Naive thymus-derived CD8-positive, alpha-beta T cell (primary cell): ENCODE measurements at regions not wholly inside any gene's neighbourhood (a gene's known extent, or its start where the extent isn't known, plus 50 kb on each side); places are given as distances from the start of the nearest gene placed in this dataset.

Experiments
- ATAC-seq, 2 donors: fragments of 150-1000 bp; cut with Tn5 transposase in 1 of 2; sonication (Bioruptor Pico), chemical (Tn5 transposase) in 1 of 2; 1 replicate in 1 of 2; 2 replicates in 1 of 2; pipeline ENCODE4 v1.10.0; 2021; ENCODE audit warnings: mild to moderate bottlenecking in 2 of 2, moderate library complexity in 2 of 2
- POLR2A ChIA-PET: fragments of 350-600 bp; sonication (Branson Sonifier 250); formaldehyde crosslinking; loops from one replicate; lab custom pipeline; 2021; ENCODE audit warnings: antibody characterized with exemption; lab: Charles Lee
- DNase-seq, 10 donors: peaks; one replicate each; pipeline versions ENCODE4 v3.0.0 to v3.0.0-alpha.2; 2020 to 2022
- H3K27ac Mint-ChIP-seq, 10 donors: one replicate each; pipeline ENCODE4 v1.8.0; 2020 to 2022; ENCODE audit warnings: mild to moderate bottlenecking in 10 of 10, mixed read lengths in 10 of 10, moderate library complexity in 4 of 10, inconsistent platforms in 1 of 10
- H3K27me3 Mint-ChIP-seq, 5 donors: one replicate each; pipeline ENCODE4 v1.8.0; 2021 to 2022; ENCODE audit warnings: mixed read lengths in 5 of 5
- H3K36me3 Mint-ChIP-seq, 3 donors: one replicate each; pipeline ENCODE4 v1.8.0; 2020 to 2022; ENCODE audit warnings: mixed read lengths in 3 of 3, mild to moderate bottlenecking in 2 of 3, inconsistent platforms in 1 of 3
- H3K4me1 Mint-ChIP-seq, 4 donors: one replicate each; pipeline ENCODE4 v1.8.0; 2021 to 2022; ENCODE audit warnings: mixed read lengths in 4 of 4
- H3K4me3 Mint-ChIP-seq, 10 donors: one replicate each; pipeline ENCODE4 v1.8.0; 2020 to 2022; ENCODE audit warnings: mild to moderate bottlenecking in 10 of 10, mixed read lengths in 10 of 10, moderate library complexity in 6 of 10, inconsistent platforms in 1 of 10
- H3K9me3 Mint-ChIP-seq, 9 donors: one replicate each; pipeline ENCODE4 v1.8.0; 2020 to 2022; ENCODE audit warnings: mixed read lengths in 9 of 9, mild to moderate bottlenecking in 3 of 9, inconsistent platforms in 1 of 9, moderate library complexity in 1 of 9

- H3K4me3 Mint-ChIP-seq = peak overlapping the region in 1 of 10 donors; percentile 27
- POLR2A ChIA-PET = interaction anchor here (1.3 kb wide), 1 partner anchor 11 kb away, joined by 3 read pairs; no protein-coding TSS in a partner anchor
- H3K36me3 Mint-ChIP-seq = no peaks in the 10 kb centered on the region
- ATAC-seq (no peak), DNase-seq (no peak)
- H3K9me3 Mint-ChIP-seq = peaks cover 0 to 9% (median 0%) of the 10 kb centered on the region in 9 donors
- peaks cover 21 to 42% (median 38%) of the 10 kb centered on the region in 4 donors for H3K4me1 Mint-ChIP-seq
- peak overlapping the region in 8 of 10 donors; percentile 13 to 84 (median 38) for H3K27ac Mint-ChIP-seq
- H3K27me3 Mint-ChIP-seq = no peaks in the 10 kb centered on the region
Measured at GRCh38 chr12:66899588-66899987, 220.7 kb upstream of the GRIP1 start.

- Mint-ChIP-seq H3K4me3 (peak overlapping the region in 6 of 10 donors; percentile 51 to 71 (median 60)), H3K36me3 (no peaks in the 10 kb centered on the region)
- POLR2A ChIA-PET = interaction anchor here (1.3 to 2.4 kb wide), 2 partner anchors 10 to 368 kb away, joined by 3 to 9 read pairs; partner anchors contain the start of gene CAND1
Measured at GRCh38 chr12:66900616-66901015, 221.7 kb upstream of the GRIP1 start.

GRCh38 chr12:66901138-66901932, 222.5 kb upstream of the GRIP1 start:
- H3K4me3 Mint-ChIP-seq = peak overlapping the region in 9 of 10 donors; percentile 51 to 74 (median 61)
- DNase-seq = peak in 1 of 10 donors; percentile 12
- H3K36me3 Mint-ChIP-seq = no peaks in the 10 kb centered on the region
- ATAC-seq = peak; percentile 42 to 66
- no peaks in the 10 kb centered on the region for H3K9me3 Mint-ChIP-seq
- H3K27me3 Mint-ChIP-seq = no peaks in the 10 kb centered on the region
- H3K4me1 Mint-ChIP-seq = peaks cover 21 to 42% (median 38%) of the 10 kb centered on the region in 4 donors
- POLR2A ChIA-PET = interaction anchor here (2.4 kb wide), 1 partner anchor 368 kb away, joined by 9 read pairs; the partner anchor contains the start of gene CAND1
- peak overlapping the region; percentile 6 to 84 (median 68) for H3K27ac Mint-ChIP-seq

More at GRCh38 chr12:66900616-66901015, 221.7 kb upstream of the GRIP1 start:
- Mint-ChIP-seq H3K9me3 (peaks cover 0 to under 1% (median 0%) of the 10 kb centered on the region in 9 donors), H3K27me3 (no peaks in the 10 kb centered on the region), H3K4me1 (peaks cover 23 to 42% (median 38%) of the 10 kb centered on the region in 4 donors), H3K27ac (peak overlapping the region in 7 of 10 donors; percentile 26 to 84 (median 60))
- ATAC-seq = no peak
- DNase-seq = no peak

- Mint-ChIP-seq H3K9me3 (no peaks in the 10 kb centered on the region), H3K4me1 (peaks cover 21 to 42% (median 38%) of the 10 kb centered on the region in 4 donors), H3K27ac (peak overlapping the region in 5 of 10 donors; percentile 26 to 84 (median 65)), H3K27me3 (no peaks in the 10 kb centered on the region), H3K4me3 (no peak overlapping the region), H3K36me3 (no peaks in the 10 kb centered on the region)
- DNase-seq = no peak
- POLR2A ChIA-PET = interaction anchor here (2.4 kb wide), 1 partner anchor 367 kb away, joined by 9 read pairs; the partner anchor contains the start of gene CAND1
- no peak for ATAC-seq
Measured at GRCh38 chr12:66902020-66902419, 223.1 kb upstream of the GRIP1 start.

- peak overlapping the region in 5 of 10 donors; percentile 4 to 74 (median 28) for H3K27ac Mint-ChIP-seq
- POLR2A ChIA-PET = no interaction called here
- H3K9me3 Mint-ChIP-seq = no peaks in the 10 kb centered on the region
- H3K4me3 Mint-ChIP-seq = no peak overlapping the region
- H3K27me3 Mint-ChIP-seq = no peaks in the 10 kb centered on the region
- H3K4me1 Mint-ChIP-seq = peaks cover 21 to 38% (median 35%) of the 10 kb centered on the region in 4 donors
- peak in 2 of 10 donors; percentile 29 to 31 for DNase-seq
- ATAC-seq = peak; percentile 65 to 71
- H3K36me3 Mint-ChIP-seq = no peaks in the 10 kb centered on the region
Measured at GRCh38 chr12:66903782-66904396, 225.0 kb upstream of the GRIP1 start.

GRCh38 chr12:66905201-66905600, 226.3 kb upstream of the GRIP1 start:
- POLR2A ChIA-PET = no interaction called here
- DNase-seq (no peak), ATAC-seq (no peak)
- Mint-ChIP-seq H3K27ac (peak overlapping the region in 1 of 10 donors; percentile 42), H3K4me3 (no peak overlapping the region), H3K36me3 (no peaks in the 10 kb centered on the region), H3K9me3 (peaks cover 0 to 2% (median 0%) of the 10 kb centered on the region in 9 donors), H3K4me1 (peaks cover 20 to 33% (median 26%) of the 10 kb centered on the region in 4 donors), H3K27me3 (no peaks in the 10 kb centered on the region)

- peaks cover 0 to 4% (median 4%) of the 10 kb centered on the region in 3 donors for H3K36me3 Mint-ChIP-seq
- peak in 2 of 10 donors; percentile 48 to 57 for DNase-seq
- peaks cover 0 to 6% (median 0%) of the 10 kb centered on the region in 9 donors for H3K9me3 Mint-ChIP-seq
- POLR2A ChIA-PET = interaction anchor here (1.3 to 1.7 kb wide), 3 partner anchors 11 to 358 kb away, joined by 3 to 6 read pairs (median 4); partner anchors contain the start of gene CAND1
- H3K4me3 Mint-ChIP-seq = peak overlapping the region; percentile 42 to 78 (median 70)
- H3K4me1 Mint-ChIP-seq = peaks cover 0 to 28% (median 11%) of the 10 kb centered on the region in 4 donors
- peak overlapping the region in 6 of 10 donors; percentile 80 to 93 (median 89) for H3K27ac Mint-ChIP-seq
- ATAC-seq = peak; percentile 79 to 85
- no peaks in the 10 kb centered on the region for H3K27me3 Mint-ChIP-seq
Measured at GRCh38 chr12:66910366-66910974, 231.6 kb upstream of the GRIP1 start.

- Mint-ChIP-seq H3K27ac (peak overlapping the region in 1 of 10 donors; percentile 17), H3K4me1 (peaks cover 0 to 20% (median 10%) of the 10 kb centered on the region in 4 donors), H3K27me3 (no peaks in the 10 kb centered on the region), H3K36me3 (peaks cover 0 to 6% (median 4%) of the 10 kb centered on the region in 3 donors), H3K4me3 (no peak overlapping the region), H3K9me3 (peaks cover 0 to 8% (median 0%) of the 10 kb centered on the region in 9 donors)
- DNase-seq (no peak), ATAC-seq (no peak)
- POLR2A ChIA-PET = no interaction called here
Measured at GRCh38 chr12:66915306-66915904, 236.5 kb upstream of the GRIP1 start.

- no peak overlapping the region for H3K27ac Mint-ChIP-seq
- H3K4me3 Mint-ChIP-seq = no peak overlapping the region
- H3K9me3 Mint-ChIP-seq = peaks cover 0 to 8% (median 0%) of the 10 kb centered on the region in 9 donors
Measured at GRCh38 chr12:66916189-66916588, 237.3 kb upstream of the GRIP1 start.

GRCh38 chr12:66919466-66919865, 240.6 kb upstream of the GRIP1 start:
- ATAC-seq = no peak
- POLR2A ChIA-PET = no interaction called here
- H3K4me1 Mint-ChIP-seq = peaks cover 5 to 13% (median 8%) of the 10 kb centered on the region in 4 donors
- peaks cover 0 to 2% (median 0%) of the 10 kb centered on the region in 9 donors for H3K9me3 Mint-ChIP-seq
- no peak for DNase-seq
- peaks cover 0 to 2% (median 0%) of the 10 kb centered on the region in 3 donors for H3K36me3 Mint-ChIP-seq
- peaks cover 0 to 10% (median 0%) of the 10 kb centered on the region in 5 donors for H3K27me3 Mint-ChIP-seq
- H3K4me3 Mint-ChIP-seq = no peak overlapping the region
- no peak overlapping the region for H3K27ac Mint-ChIP-seq

More at GRCh38 chr12:66916189-66916588, 237.3 kb upstream of the GRIP1 start:
- H3K4me1 Mint-ChIP-seq = peaks cover 5 to 17% (median 9%) of the 10 kb centered on the region in 4 donors
- POLR2A ChIA-PET = no interaction called here
- H3K36me3 Mint-ChIP-seq = peaks cover 0 to 6% (median 4%) of the 10 kb centered on the region in 3 donors
- ATAC-seq (no peak), DNase-seq (no peak)
- H3K27me3 Mint-ChIP-seq = no peaks in the 10 kb centered on the region

- H3K36me3 Mint-ChIP-seq = peaks cover 0 to 2% (median 0%) of the 10 kb centered on the region in 3 donors
- H3K27me3 Mint-ChIP-seq = peaks cover 0 to 10% (median 1%) of the 10 kb centered on the region in 5 donors
- no peak overlapping the region for H3K27ac Mint-ChIP-seq
- DNase-seq (no peak), ATAC-seq (no peak)
- H3K4me3 Mint-ChIP-seq = no peak overlapping the region
- H3K4me1 Mint-ChIP-seq = peaks cover 8 to 15% (median 10%) of the 10 kb centered on the region in 4 donors
- POLR2A ChIA-PET = no interaction called here
- H3K9me3 Mint-ChIP-seq = peaks cover 0 to 2% (median 0%) of the 10 kb centered on the region in 9 donors
Measured at GRCh38 chr12:66920205-66920604, 241.3 kb upstream of the GRIP1 start.
